ENCODE measurements at regions not wholly inside any gene's neighbourhood (a gene's known extent, or its start where the extent isn't known, plus 50 kb on each side); places are given as distances from the start of the nearest gene placed in this dataset.

DNA sequence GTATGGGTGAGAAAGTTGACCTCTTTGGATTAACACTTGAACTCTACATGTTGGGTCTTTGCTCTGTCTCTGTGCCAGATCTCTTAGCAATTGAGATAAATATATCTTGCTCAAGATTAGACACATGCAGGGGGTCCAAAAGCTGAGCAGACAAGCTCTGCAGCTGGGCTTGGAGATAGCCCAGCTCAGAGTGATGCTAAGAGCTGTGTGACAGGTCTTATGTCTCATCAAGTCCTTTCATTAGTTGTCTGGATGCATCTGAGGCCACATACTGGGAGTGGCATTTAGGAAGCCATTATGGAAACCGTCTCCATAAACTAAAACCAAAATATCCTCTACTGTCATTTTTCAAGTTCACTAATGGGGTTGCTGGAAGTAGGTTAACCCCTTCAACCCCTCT, 289.4 kb upstream of the DUSP10 start:
- Mint-ChIP-seq H3K27ac (no peak overlapping the region), H3K4me1 (peaks cover 8% of the 10 kb centered on the region), H3K9me3 (peaks cover 10% of the 10 kb centered on the region), H3K36me3 (no peaks in the 10 kb centered on the region), H3K27me3 (ENCODE audit: low read depth) (no peaks in the 10 kb centered on the region), H3K4me3 (no peak overlapping the region)
- TF ChIP-seq, protein P1, sequence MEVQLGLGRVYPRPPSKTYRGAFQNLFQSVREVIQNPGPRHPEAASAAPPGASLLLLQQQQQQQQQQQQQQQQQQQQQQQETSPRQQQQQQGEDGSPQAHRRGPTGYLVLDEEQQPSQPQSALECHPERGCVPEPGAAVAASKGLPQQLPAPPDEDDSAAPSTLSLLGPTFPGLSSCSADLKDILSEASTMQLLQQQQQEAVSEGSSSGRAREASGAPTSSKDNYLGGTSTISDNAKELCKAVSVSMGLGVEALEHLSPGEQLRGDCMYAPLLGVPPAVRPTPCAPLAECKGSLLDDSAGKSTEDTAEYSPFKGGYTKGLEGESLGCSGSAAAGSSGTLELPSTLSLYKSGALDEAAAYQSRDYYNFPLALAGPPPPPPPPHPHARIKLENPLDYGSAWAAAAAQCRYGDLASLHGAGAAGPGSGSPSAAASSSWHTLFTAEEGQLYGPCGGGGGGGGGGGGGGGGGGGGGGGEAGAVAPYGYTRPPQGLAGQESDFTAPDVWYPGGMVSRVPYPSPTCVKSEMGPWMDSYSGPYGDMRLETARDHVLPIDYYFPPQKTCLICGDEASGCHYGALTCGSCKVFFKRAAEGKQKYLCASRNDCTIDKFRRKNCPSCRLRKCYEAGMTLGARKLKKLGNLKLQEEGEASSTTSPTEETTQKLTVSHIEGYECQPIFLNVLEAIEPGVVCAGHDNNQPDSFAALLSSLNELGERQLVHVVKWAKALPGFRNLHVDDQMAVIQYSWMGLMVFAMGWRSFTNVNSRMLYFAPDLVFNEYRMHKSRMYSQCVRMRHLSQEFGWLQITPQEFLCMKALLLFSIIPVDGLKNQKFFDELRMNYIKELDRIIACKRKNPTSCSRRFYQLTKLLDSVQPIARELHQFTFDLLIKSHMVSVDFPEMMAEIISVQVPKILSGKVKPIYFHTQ (CRISPR knock-in tag; IDR thresholded peaks at IDR 0.05): no peak
- TF ChIP-seq ZNF138 (CRISPR knock-in tag; conservative IDR thresholded peaks at IDR 0.05): no peak
- no peak for TF ChIP-seq RORB (CRISPR knock-in tag; IDR thresholded peaks at IDR 0.05)
- TF ChIP-seq TCF7 (CRISPR knock-in tag; IDR thresholded peaks at IDR 0.05; ENCODE audit: low read depth): no peak
- no peak for TF ChIP-seq ZNF219 (CRISPR knock-in tag; IDR thresholded peaks at IDR 0.05; ENCODE audit: borderline replicate concordance)
- TF ChIP-seq, protein P2, sequence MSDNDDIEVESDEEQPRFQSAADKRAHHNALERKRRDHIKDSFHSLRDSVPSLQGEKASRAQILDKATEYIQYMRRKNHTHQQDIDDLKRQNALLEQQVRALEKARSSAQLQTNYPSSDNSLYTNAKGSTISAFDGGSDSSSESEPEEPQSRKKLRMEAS (CRISPR knock-in tag; IDR thresholded peaks at IDR 0.05): no peak
- no peak for TF ChIP-seq SMAD3 (CRISPR knock-in tag; IDR thresholded peaks at IDR 0.05; ENCODE audit: borderline replicate concordance)
- no peak for TF ChIP-seq JAZF1 (CRISPR knock-in tag; IDR thresholded peaks at IDR 0.05)
- TF ChIP-seq NR2C2 (CRISPR knock-in tag; IDR thresholded peaks at IDR 0.05): no peak
- TF ChIP-seq FOXK1 (CRISPR knock-in tag; IDR thresholded peaks at IDR 0.05): no peak
- TF ChIP-seq CREM (CRISPR knock-in tag; IDR thresholded peaks at IDR 0.05): no peak
- no peak for TF ChIP-seq NFYB (CRISPR knock-in tag; conservative IDR thresholded peaks at IDR 0.05; ENCODE audit: low read depth)
- TF ChIP-seq, protein P3, sequence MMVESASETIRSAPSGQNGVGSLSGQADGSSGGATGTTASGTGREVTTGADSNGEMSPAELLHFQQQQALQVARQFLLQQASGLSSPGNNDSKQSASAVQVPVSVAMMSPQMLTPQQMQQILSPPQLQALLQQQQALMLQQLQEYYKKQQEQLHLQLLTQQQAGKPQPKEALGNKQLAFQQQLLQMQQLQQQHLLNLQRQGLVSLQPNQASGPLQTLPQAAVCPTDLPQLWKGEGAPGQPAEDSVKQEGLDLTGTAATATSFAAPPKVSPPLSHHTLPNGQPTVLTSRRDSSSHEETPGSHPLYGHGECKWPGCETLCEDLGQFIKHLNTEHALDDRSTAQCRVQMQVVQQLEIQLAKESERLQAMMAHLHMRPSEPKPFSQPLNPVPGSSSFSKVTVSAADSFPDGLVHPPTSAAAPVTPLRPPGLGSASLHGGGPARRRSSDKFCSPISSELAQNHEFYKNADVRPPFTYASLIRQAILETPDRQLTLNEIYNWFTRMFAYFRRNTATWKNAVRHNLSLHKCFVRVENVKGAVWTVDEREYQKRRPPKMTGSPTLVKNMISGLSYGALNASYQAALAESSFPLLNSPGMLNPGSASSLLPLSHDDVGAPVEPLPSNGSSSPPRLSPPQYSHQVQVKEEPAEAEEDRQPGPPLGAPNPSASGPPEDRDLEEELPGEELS (CRISPR knock-in tag; IDR thresholded peaks at IDR 0.05): no peak
- TF ChIP-seq CBFB (CRISPR knock-in tag; IDR thresholded peaks at IDR 0.05; ENCODE audit: low read depth): no peak
- TF ChIP-seq, protein P4, sequence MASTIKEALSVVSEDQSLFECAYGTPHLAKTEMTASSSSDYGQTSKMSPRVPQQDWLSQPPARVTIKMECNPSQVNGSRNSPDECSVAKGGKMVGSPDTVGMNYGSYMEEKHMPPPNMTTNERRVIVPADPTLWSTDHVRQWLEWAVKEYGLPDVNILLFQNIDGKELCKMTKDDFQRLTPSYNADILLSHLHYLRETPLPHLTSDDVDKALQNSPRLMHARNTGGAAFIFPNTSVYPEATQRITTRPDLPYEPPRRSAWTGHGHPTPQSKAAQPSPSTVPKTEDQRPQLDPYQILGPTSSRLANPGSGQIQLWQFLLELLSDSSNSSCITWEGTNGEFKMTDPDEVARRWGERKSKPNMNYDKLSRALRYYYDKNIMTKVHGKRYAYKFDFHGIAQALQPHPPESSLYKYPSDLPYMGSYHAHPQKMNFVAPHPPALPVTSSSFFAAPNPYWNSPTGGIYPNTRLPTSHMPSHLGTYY (CRISPR knock-in tag; IDR thresholded peaks at IDR 0.05): no peak
- TF ChIP-seq, protein P5, sequence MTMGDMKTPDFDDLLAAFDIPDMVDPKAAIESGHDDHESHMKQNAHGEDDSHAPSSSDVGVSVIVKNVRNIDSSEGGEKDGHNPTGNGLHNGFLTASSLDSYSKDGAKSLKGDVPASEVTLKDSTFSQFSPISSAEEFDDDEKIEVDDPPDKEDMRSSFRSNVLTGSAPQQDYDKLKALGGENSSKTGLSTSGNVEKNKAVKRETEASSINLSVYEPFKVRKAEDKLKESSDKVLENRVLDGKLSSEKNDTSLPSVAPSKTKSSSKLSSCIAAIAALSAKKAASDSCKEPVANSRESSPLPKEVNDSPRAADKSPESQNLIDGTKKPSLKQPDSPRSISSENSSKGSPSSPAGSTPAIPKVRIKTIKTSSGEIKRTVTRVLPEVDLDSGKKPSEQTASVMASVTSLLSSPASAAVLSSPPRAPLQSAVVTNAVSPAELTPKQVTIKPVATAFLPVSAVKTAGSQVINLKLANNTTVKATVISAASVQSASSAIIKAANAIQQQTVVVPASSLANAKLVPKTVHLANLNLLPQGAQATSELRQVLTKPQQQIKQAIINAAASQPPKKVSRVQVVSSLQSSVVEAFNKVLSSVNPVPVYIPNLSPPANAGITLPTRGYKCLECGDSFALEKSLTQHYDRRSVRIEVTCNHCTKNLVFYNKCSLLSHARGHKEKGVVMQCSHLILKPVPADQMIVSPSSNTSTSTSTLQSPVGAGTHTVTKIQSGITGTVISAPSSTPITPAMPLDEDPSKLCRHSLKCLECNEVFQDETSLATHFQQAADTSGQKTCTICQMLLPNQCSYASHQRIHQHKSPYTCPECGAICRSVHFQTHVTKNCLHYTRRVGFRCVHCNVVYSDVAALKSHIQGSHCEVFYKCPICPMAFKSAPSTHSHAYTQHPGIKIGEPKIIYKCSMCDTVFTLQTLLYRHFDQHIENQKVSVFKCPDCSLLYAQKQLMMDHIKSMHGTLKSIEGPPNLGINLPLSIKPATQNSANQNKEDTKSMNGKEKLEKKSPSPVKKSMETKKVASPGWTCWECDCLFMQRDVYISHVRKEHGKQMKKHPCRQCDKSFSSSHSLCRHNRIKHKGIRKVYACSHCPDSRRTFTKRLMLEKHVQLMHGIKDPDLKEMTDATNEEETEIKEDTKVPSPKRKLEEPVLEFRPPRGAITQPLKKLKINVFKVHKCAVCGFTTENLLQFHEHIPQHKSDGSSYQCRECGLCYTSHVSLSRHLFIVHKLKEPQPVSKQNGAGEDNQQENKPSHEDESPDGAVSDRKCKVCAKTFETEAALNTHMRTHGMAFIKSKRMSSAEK (CRISPR knock-in tag; IDR thresholded peaks at IDR 0.05; ENCODE audit: borderline replicate concordance): no peak
- TF ChIP-seq, protein P6, sequence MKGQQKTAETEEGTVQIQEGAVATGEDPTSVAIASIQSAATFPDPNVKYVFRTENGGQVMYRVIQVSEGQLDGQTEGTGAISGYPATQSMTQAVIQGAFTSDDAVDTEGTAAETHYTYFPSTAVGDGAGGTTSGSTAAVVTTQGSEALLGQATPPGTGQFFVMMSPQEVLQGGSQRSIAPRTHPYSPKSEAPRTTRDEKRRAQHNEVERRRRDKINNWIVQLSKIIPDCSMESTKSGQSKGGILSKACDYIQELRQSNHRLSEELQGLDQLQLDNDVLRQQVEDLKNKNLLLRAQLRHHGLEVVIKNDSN (CRISPR knock-in tag; IDR thresholded peaks at IDR 0.05): no peak
- ChIA-PET CTCF (no interaction called here), POLR2A (no interaction called here)
- no peak for DNase-seq (ENCODE audit: low spot score)
- no peak for ATAC-seq

All from WTC11 (cell line).